ENCODE measurements at regions not wholly inside any gene's neighbourhood (a gene's known extent, or its start where the extent isn't known, plus 50 kb on each side); places are given as distances from the start of the nearest gene placed in this dataset.

- TF ChIP-seq FOSL1 (IDR thresholded peaks at IDR 0.05; ENCODE audit: insufficient read depth, low read depth, low read length) = no peak
- no peak for TF ChIP-seq CEBPB (IDR thresholded peaks at IDR 0.05; ENCODE audit: low read depth, low read length)
Observed at GRCh38 chr2:65504814-65505697, 72.7 kb upstream of the SPRED2 start.
